Right lobe of liver (tissue), 4 donors: ENCODE measurements at regions not wholly inside any gene's neighbourhood (a gene's known extent, or its start where the extent isn't known, plus 50 kb on each side); places are given as distances from the start of the nearest gene placed in this dataset.

ENCODE experiments used
- POLR2A ChIP-seq: fragments of 450-650 bp; IDR thresholded peaks from one replicate; pipeline ENCODE4 v1.6.1; 2017; ENCODE audit warnings: antibody characterized with exemption, mild to moderate bottlenecking
- TF ChIP-seq, protein P1 (sequence below), 4 donors: fragments of 200-600 bp in 3 of 4; fragments of 450-650 bp in 1 of 4; IDR thresholded peaks; one replicate each; pipeline versions ENCODE4 v1.5.1 to v1.8.0; 2016 to 2022; ENCODE audit warnings: antibody characterized with exemption in 4 of 4, mild to moderate bottlenecking in 2 of 4
- donor health status: DM: no; HTN: no; CAD: no.
- donor health status: DM: no; HTN: no; CAD: no.
- donor health status: DM: no; HTN: yes; CAD: no.

DNA sequence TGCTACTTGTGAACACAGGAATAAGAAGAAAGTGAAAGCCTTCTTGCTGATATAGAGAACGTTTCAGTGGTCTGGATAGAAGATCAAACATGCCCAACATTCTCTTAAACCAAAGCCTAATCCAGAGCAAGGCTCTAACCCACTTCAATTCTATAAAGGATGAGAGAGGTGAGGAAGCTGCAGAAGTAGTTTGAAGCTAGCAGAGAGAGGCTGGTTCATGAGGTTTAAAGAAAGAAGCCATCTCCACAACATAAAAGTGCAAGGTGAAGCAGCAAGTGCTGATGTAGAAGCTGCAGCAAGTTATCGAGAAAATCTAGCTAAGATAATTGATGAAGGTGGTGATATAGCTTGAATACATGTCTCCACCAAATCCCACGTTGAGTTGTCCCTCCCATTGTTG, 383.3 kb upstream of the ASIC2 start:
- TF ChIP-seq, protein P1, sequence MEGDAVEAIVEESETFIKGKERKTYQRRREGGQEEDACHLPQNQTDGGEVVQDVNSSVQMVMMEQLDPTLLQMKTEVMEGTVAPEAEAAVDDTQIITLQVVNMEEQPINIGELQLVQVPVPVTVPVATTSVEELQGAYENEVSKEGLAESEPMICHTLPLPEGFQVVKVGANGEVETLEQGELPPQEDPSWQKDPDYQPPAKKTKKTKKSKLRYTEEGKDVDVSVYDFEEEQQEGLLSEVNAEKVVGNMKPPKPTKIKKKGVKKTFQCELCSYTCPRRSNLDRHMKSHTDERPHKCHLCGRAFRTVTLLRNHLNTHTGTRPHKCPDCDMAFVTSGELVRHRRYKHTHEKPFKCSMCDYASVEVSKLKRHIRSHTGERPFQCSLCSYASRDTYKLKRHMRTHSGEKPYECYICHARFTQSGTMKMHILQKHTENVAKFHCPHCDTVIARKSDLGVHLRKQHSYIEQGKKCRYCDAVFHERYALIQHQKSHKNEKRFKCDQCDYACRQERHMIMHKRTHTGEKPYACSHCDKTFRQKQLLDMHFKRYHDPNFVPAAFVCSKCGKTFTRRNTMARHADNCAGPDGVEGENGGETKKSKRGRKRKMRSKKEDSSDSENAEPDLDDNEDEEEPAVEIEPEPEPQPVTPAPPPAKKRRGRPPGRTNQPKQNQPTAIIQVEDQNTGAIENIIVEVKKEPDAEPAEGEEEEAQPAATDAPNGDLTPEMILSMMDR (IDR thresholded peaks at IDR 0.05), result no peak
- no peak for TF ChIP-seq POLR2A
